Heart right ventricle (tissue), 16 donors: ENCODE measurements at regions not wholly inside any gene's neighbourhood (a gene's known extent, or its start where the extent isn't known, plus 50 kb on each side); places are given as distances from the start of the nearest gene placed in this dataset.
A peak's percentile ranks its signal among the peaks of the same experiment; 100 is the strongest.
"Not testable (repeated sequence)": the region's sequence is repeated elsewhere in the genome, so short reads cannot be mapped to it uniquely, and the experiment has no call there.

Experiments used
- ATAC-seq, 8 donors: fragments of 200-7000 bp; cut with Tn5 transposase; one replicate each; pipeline ENCODE4 v1.9.1; 2020; ENCODE audit warnings: mild to moderate bottlenecking in 8 of 8, moderate library complexity in 8 of 8, moderate number of reproducible peaks in 1 of 8
- DNase-seq, 2 donors: peaks; one replicate each; pipeline ENCODE4 v3.0.0-alpha.2; 2020
- H3K27ac ChIP-seq, 10 donors: fragments of 200-600 bp; sonication (generic) in 2 of 10; one replicate each; pipeline versions ENCODE4 v1.5.0 to v1.8.0; 2020 to 2022; ENCODE audit warnings: mild to moderate bottlenecking in 3 of 10
- H3K27me3 ChIP-seq, 7 donors: fragments of 200-600 bp; one replicate each; pipeline ENCODE4 v1.8.0; 2021 to 2022; ENCODE audit warnings: mild to moderate bottlenecking in 2 of 7
- H3K36me3 ChIP-seq, 9 donors: fragments of 200-600 bp; sonication (generic) in 1 of 9; one replicate each; pipeline versions ENCODE4 v1.5.0 to v1.8.0; 2020 to 2022; ENCODE audit warnings: mild to moderate bottlenecking in 2 of 9
- H3K4me1 ChIP-seq, 9 donors: fragments of 200-600 bp; sonication (generic) in 1 of 9; one replicate each; pipeline versions ENCODE4 v1.5.0 to v1.8.0; 2020 to 2022; ENCODE audit warnings: mild to moderate bottlenecking in 4 of 9
- H3K4me3 ChIP-seq, 10 donors: fragments of 200-600 bp; sonication (generic) in 2 of 10; one replicate each; pipeline versions ENCODE4 v1.5.0 to v1.8.0; 2020 to 2022; ENCODE audit warnings: mild to moderate bottlenecking in 7 of 10, moderate library complexity in 2 of 10
- H3K9me3 ChIP-seq, 11 donors: fragments of 200-600 bp in 10 of 11; sonication (generic) in 2 of 11; one replicate each; pipeline versions ENCODE4 v1.5.0 to v1.8.0; 2013 to 2022; ENCODE audit warnings: mild to moderate bottlenecking in 2 of 11, control low read depth in 1 of 11, moderate library complexity in 1 of 11
- WGBS, 2 donors: extraction: QIAGEN DNeasy Blood & Tissue Kit; methylation state at CpG; one replicate each; pipeline ENCODE4 v1.1.7; 2013; ENCODE audit warnings: inconsistent platforms in 1 of 2; 5-methylcytosine and 5-hydroxymethylcytosine counted together
- intact Hi-C, 10 donors: fragments of 100-400 bp; cut with DNase I; formaldehyde crosslinking; loops; one replicate each; pipeline versions ENCODE4 v1.11.1 to v1.14.2; 2022
- TF ChIP-seq, protein P1 (sequence below), 9 donors: fragments of 200-600 bp; sonication (generic) in 2 of 9; IDR thresholded peaks; one replicate each; pipeline versions ENCODE4 v1.5.0 to v1.8.0; 2021 to 2022; ENCODE audit warnings: antibody characterized with exemption in 9 of 9, mild to moderate bottlenecking in 5 of 9, moderate library complexity in 1 of 9
- donor health status: Arrhythmogenic right ventricular cardiomyopathy.
- donor health status: ischemic (EF 13 %, LVEDD 7.1; RV severe dilation, severe dysfunction).
- donor health status: healthy with polysubstance abuse.
- donor health status: DM: no; HTN: yes; CAD: no.
- donor health status: DM: no; HTN: no; CAD: no.
- donor health status: ischemic (EF 25% LVEDD 6.9; RV normal size, moderate dysfunction).
- donor health status: ischemic (EF 25% LVEDD 5.7; RV mildly dilated, moderate dysfunction).
- donor health status: healthy.
- donor health status: DM: yes; HTN: yes; CAD: no.
- donor health status: Ischemic cardiomyopathy.
- donor health status: ischemic (EF 35%, LVEDD 5.7; RV mildly dilated, moderate dysfunction).
- donor health status: nonischemic (EF 11% LVEDD 7.7; RV severe dilation, severe dysfunction).
- donor health status: DM: yes; HTN: yes; CAD: no.
- donor health status: PGD.
- donor health status: ischemic (EF 29% LVEDD 5.4; RV normal size, mild dysfunction).
- donor health status: nonischemic (EF 23%, LVEDD 6.1; RV moderate dilation, normal function).

DNA sequence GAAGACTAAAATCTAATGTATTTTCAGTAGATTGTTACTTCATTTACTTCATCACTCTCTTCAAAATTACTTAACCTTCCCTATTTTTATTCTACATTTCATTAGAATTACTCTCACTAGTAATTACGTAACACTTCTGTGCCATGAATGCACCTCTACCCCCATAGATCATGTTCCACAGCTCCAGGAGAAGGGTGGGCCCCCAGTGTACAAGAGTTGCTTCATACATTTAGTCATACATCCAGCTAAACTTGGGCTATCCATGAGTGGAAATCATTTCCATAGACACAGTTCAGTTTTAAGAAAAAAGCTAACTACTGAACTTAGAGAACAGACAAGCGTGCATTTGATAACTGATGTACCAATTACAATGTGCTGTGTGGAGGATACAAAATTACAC, 104.2 kb downstream of the HSFY1 start:
- ATAC-seq (no peak), DNase-seq (no peak)
- H3K4me1 ChIP-seq: no peaks in the 10 kb centered on the region
- TF ChIP-seq, protein P1, sequence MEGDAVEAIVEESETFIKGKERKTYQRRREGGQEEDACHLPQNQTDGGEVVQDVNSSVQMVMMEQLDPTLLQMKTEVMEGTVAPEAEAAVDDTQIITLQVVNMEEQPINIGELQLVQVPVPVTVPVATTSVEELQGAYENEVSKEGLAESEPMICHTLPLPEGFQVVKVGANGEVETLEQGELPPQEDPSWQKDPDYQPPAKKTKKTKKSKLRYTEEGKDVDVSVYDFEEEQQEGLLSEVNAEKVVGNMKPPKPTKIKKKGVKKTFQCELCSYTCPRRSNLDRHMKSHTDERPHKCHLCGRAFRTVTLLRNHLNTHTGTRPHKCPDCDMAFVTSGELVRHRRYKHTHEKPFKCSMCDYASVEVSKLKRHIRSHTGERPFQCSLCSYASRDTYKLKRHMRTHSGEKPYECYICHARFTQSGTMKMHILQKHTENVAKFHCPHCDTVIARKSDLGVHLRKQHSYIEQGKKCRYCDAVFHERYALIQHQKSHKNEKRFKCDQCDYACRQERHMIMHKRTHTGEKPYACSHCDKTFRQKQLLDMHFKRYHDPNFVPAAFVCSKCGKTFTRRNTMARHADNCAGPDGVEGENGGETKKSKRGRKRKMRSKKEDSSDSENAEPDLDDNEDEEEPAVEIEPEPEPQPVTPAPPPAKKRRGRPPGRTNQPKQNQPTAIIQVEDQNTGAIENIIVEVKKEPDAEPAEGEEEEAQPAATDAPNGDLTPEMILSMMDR (IDR thresholded peaks at IDR 0.05): no peak
- 89 to 92% methylated on average over 2 of the region's 2 CpGs for WGBS, 2 donors
- intact Hi-C loops: no loop called here
- no peaks in the 10 kb centered on the region for H3K36me3 ChIP-seq
- no peaks in the 10 kb centered on the region for H3K27me3 ChIP-seq
- H3K27ac ChIP-seq: no peak overlapping the region
- H3K4me3 ChIP-seq: no peak overlapping the region
- no peaks in the 10 kb centered on the region for H3K9me3 ChIP-seq

GRCh38 chrY:18664559-18664958, 109.0 kb downstream of the HSFY2 start:
- Histone ChIP-seq H3K4me3 (no peak overlapping the region), H3K4me1 (no peaks in the 10 kb centered on the region), H3K27ac (no peak overlapping the region), H3K36me3 (no peaks in the 10 kb centered on the region), H3K27me3 (no peaks in the 10 kb centered on the region), H3K9me3 (no peaks in the 10 kb centered on the region)
- DNase-seq: no peak
- intact Hi-C loops: no loop called here
- 46 to 50% methylated on average over 2 of the region's 2 CpGs for WGBS, 2 donors
- TF ChIP-seq, protein P1 (IDR thresholded peaks at IDR 0.05): no peak
- ATAC-seq: no peak

- no peak for DNase-seq
- ATAC-seq: no peak
- Histone ChIP-seq H3K36me3 (no peaks in the 10 kb centered on the region), H3K4me1 (no peaks in the 10 kb centered on the region), H3K9me3 (no peaks in the 10 kb centered on the region), H3K27ac (no peak overlapping the region), H3K27me3 (no peaks in the 10 kb centered on the region), H3K4me3 (no peak overlapping the region)
- intact Hi-C loops: no loop called here
- TF ChIP-seq, protein P1 (IDR thresholded peaks at IDR 0.05): peak in 4 of 9 donors; percentile 21 to 46 (median 32)
- WGBS, 2 donors: 16 to 25% methylated on average over 6 of the region's 6 CpGs
Measured at GRCh38 chrY:18669790-18670189, 103.7 kb downstream of the HSFY2 start.

DNA sequence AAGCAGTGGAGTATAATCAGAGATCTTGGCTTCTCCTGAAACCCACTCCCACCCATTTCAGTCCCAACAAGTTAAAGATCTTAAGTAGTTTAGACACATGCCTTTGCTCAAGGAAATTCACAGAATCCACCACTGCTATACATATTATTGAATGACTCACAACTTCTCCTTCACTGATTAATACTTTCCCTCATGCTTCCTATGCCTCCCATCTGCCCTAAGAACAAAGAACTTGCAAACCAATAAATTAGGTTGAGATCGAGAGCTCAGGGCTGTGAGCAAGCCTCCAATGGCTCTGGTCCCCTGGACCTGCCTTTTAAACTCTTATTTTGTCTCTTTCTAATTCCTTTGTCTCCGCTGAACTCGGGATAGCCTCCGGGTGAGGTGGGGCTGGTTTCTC, 101.6 kb downstream of the HSFY2 start:
- no peak for DNase-seq
- Histone ChIP-seq H3K27ac (no peak overlapping the region), H3K9me3 (no peaks in the 10 kb centered on the region), H3K36me3 (no peaks in the 10 kb centered on the region), H3K4me1 (no peaks in the 10 kb centered on the region), H3K4me3 (no peak overlapping the region), H3K27me3 (no peaks in the 10 kb centered on the region)
- 74 to 84% methylated on average over 4 of the region's 4 CpGs for WGBS, 2 donors
- intact Hi-C loops: no loop called here
- TF ChIP-seq, protein P1 (IDR thresholded peaks at IDR 0.05): no peak
- no peak for ATAC-seq

- ATAC-seq, H3K36me3 ChIP-seq, intact Hi-C loops, H3K27ac ChIP-seq, H3K4me3 ChIP-seq, H3K4me1 ChIP-seq, DNase-seq, H3K9me3 ChIP-seq, H3K27me3 ChIP-seq: not testable (repeated sequence)
- no CpG with 5 or more reads among the region's 1 CpG for WGBS, 2 donors
Measured at GRCh38 chrY:18686027-18686426, 87.5 kb downstream of the HSFY2 start.

DNA sequence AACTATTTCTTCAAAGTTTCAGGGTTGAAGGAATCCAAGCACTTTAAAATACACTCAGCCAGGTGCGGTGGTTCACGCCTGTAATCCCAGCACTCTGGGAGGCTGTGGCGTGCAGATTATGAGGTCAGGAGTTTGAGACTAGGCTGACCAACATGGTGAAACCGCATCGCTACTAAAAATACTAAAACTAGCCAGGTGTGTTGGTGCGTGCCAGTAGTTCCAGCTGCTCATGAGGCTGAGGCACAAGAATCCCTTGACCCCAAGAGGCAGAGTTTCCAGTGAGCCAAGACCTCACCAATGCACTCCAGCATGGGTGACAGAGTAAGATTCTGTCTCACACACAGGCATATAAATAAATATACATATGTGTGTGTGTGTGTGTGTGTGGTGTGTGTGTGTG, 85.2 kb downstream of the HSFY2 start:
- ATAC-seq, H3K9me3 ChIP-seq, H3K36me3 ChIP-seq, intact Hi-C loops, H3K27me3 ChIP-seq, H3K4me3 ChIP-seq, DNase-seq, H3K27ac ChIP-seq, H3K4me1 ChIP-seq: not testable (repeated sequence)
- no CpG with 5 or more reads among the region's 6 CpGs for WGBS, 2 donors

- intact Hi-C loops, H3K27me3 ChIP-seq, H3K27ac ChIP-seq, H3K36me3 ChIP-seq, H3K4me3 ChIP-seq, H3K4me1 ChIP-seq, H3K9me3 ChIP-seq, DNase-seq, ATAC-seq: not testable (repeated sequence)
- WGBS, 2 donors: no CpG with 5 or more reads among the region's 3 CpGs
Measured at GRCh38 chrY:18689420-18689819, 84.1 kb downstream of the HSFY2 start.

GRCh38 chrY:18689890-18690593, 83.5 kb downstream of the HSFY2 start:
- intact Hi-C loops, ATAC-seq, DNase-seq, H3K27ac ChIP-seq, H3K4me3 ChIP-seq, H3K27me3 ChIP-seq, H3K36me3 ChIP-seq, H3K4me1 ChIP-seq, H3K9me3 ChIP-seq: not testable (repeated sequence)
- no CpG with 5 or more reads among the region's 9 CpGs for WGBS, 2 donors
